IMR-90 (cell line): ENCODE measurements at regions not wholly inside any gene's neighbourhood (a gene's known extent, or its start where the extent isn't known, plus 50 kb on each side); places are given as distances from the start of the nearest gene placed in this dataset.

Experiments used
- ATAC-seq: fragments of 200-7000 bp; cut with Tn5 transposase; 2 replicates; pipeline ENCODE4 v1.9.1; 2020; ENCODE audit warnings: low read depth, mild to moderate bottlenecking, moderate library complexity
- BruUV-seq: library from RNA; stranded (reverse); fragments of 400-500 nt; replicated peaks from 2 replicates; lab custom pipeline; 2021; lab: Mats Ljungman, UMichigan
- CTCF ChIA-PET: fragments of 300-600 bp; formaldehyde crosslinking; extraction: SDS; loops from one replicate; lab custom pipeline; 2021; ENCODE audit warnings: antibody characterized with exemption; lab: Yijun Ruan, JAX
- POLR2A ChIA-PET: fragments of 300-600 bp; sonication (Branson Sonifier 250); formaldehyde crosslinking; loops from one replicate; lab custom pipeline; 2022; ENCODE audit warnings: antibody characterized with exemption; ENCODE audit not compliant: unreplicated experiment; lab: Charles Lee
- DNase-seq: peaks from one replicate; pipeline ENCODE4 v3.0.0; 2013
- H2AFZ ChIP-seq: replicated peaks from 2 replicates; pipeline ENCODE3; 2013; ENCODE audit warnings: low read length, mild to moderate bottlenecking; ENCODE audit not compliant: poor library complexity
- H2AK5ac ChIP-seq: 2 replicates; pipeline ENCODE4 v1.6.1; 2013; ENCODE audit warnings: low read depth, low read length, inconsistent platforms
- H2AK9ac ChIP-seq: replicated peaks from 2 replicates; pipeline ENCODE3; 2013; ENCODE audit warnings: mild to moderate bottlenecking, low read depth, low read length, moderate library complexity; ENCODE audit not compliant: poor library complexity
- H2BK120ac ChIP-seq: 2 replicates; pipeline ENCODE4 v1.6.1; 2013; ENCODE audit warnings: low read depth, low read length, inconsistent platforms
- H2BK15ac ChIP-seq: 3 replicates; pipeline ENCODE4 v1.6.1; 2013; ENCODE audit warnings: low read depth, low read length, inconsistent platforms
- H2BK20ac ChIP-seq: 2 replicates; pipeline ENCODE4 v1.6.1; 2013; ENCODE audit warnings: low read depth, mild to moderate bottlenecking, inconsistent platforms, low read length, moderate library complexity
- H2BK5ac ChIP-seq: 2 replicates; pipeline ENCODE4 v1.6.1; 2013; ENCODE audit warnings: mild to moderate bottlenecking, low read depth, low read length, inconsistent platforms; ENCODE audit not compliant: poor library complexity, severe bottlenecking
- H3K14ac ChIP-seq: replicated peaks from 2 replicates; pipeline ENCODE4 v1.6.1; 2013; ENCODE audit warnings: low read depth, low read length, inconsistent platforms
- H3K18ac ChIP-seq: 2 replicates; pipeline ENCODE4 v1.6.1; 2013; ENCODE audit warnings: low read depth, low read length, control low read depth
- H3K23ac ChIP-seq: 2 replicates; pipeline ENCODE4 v1.6.1; 2013; ENCODE audit warnings: low read depth, low read length, inconsistent platforms
- H3K27ac ChIP-seq: 2 replicates; pipeline ENCODE4 v1.5.1; 2013; ENCODE audit warnings: mild to moderate bottlenecking, control low read depth, low read length; ENCODE audit not compliant: insufficient read depth
- H3K27me3 ChIP-seq: 2 replicates; pipeline ENCODE4 v1.6.1; 2013; ENCODE audit warnings: low read length; ENCODE audit not compliant: control insufficient read depth, insufficient read depth
- H3K36me3 ChIP-seq: 2 replicates; pipeline ENCODE4 v1.6.1; 2013; ENCODE audit warnings: low read length, mixed read lengths; ENCODE audit not compliant: control insufficient read depth, insufficient read depth
- H3K4ac ChIP-seq: 2 replicates; pipeline ENCODE4 v1.6.1; 2013; ENCODE audit warnings: low read depth, low read length, inconsistent platforms
- H3K4me1 ChIP-seq: 2 replicates; pipeline ENCODE4 v1.6.1; 2013; ENCODE audit warnings: low read length, mixed read lengths; ENCODE audit not compliant: control insufficient read depth, insufficient read depth
- H3K4me2 ChIP-seq: 2 replicates; pipeline ENCODE4 v1.6.1; 2013; ENCODE audit warnings: low read depth, mild to moderate bottlenecking, control low read depth, low read length, moderate library complexity
- H3K4me3 ChIP-seq: 2 replicates; pipeline ENCODE4 v1.5.1; 2013; ENCODE audit warnings: low read depth, mild to moderate bottlenecking, control low read depth, low read length, moderate library complexity; ENCODE audit not compliant: insufficient read depth
- H3K56ac ChIP-seq: 2 replicates; pipeline ENCODE4 v1.6.1; 2013; ENCODE audit warnings: low read length, inconsistent platforms; ENCODE audit not compliant: insufficient read depth; ENCODE audit errors: extremely low read depth
- H3K79me1 ChIP-seq, 2 experiments: 2 replicates each; pipeline ENCODE4 v1.6.1; 2013; ENCODE audit warnings: low read length in 2 of 2, inconsistent platforms in 1 of 2, low read depth in 1 of 2
- H3K9ac ChIP-seq: 2 replicates; pipeline ENCODE4 v1.6.1; 2013; ENCODE audit warnings: low read depth, low read length, control low read depth
- H3K9me1 ChIP-seq: 2 replicates; pipeline ENCODE4 v1.6.1; 2013; ENCODE audit warnings: low read length, inconsistent platforms; ENCODE audit not compliant: insufficient read depth
- H3K9me3 ChIP-seq: 2 replicates; pipeline ENCODE4 v1.6.1; 2013; ENCODE audit warnings: low read length; ENCODE audit not compliant: control insufficient read depth, insufficient read depth
- H4K20me1 ChIP-seq: 2 replicates; pipeline ENCODE4 v1.6.1; 2013; ENCODE audit warnings: low read length, inconsistent platforms; ENCODE audit not compliant: insufficient read depth
- H4K5ac ChIP-seq: 2 replicates; pipeline ENCODE4 v1.6.1; 2013; ENCODE audit warnings: mild to moderate bottlenecking, low read depth, low read length, control low read depth
- H4K8ac ChIP-seq, 2 experiments: 2 replicates each; pipeline ENCODE4 v1.6.1; 2013; ENCODE audit warnings: low read depth in 2 of 2, low read length in 2 of 2, control low read depth in 1 of 2, inconsistent platforms in 1 of 2
- H4K91ac ChIP-seq: 2 replicates; pipeline ENCODE4 v1.6.1; 2013; ENCODE audit warnings: low read depth, low read length, inconsistent platforms; ENCODE audit not compliant: insufficient read depth
- BHLHE40 ChIP-seq: fragments of 150-350 bp; IDR thresholded peaks from 2 replicates; pipeline ENCODE4 v1.6.1; 2016; ENCODE audit warnings: mild to moderate bottlenecking, low read depth, low read length
- CEBPB ChIP-seq: IDR thresholded peaks from 2 replicates; pipeline ENCODE4 v1.6.1; 2012; ENCODE audit warnings: low read depth, low read length, improper control_type of control experiment
- CHD1 ChIP-seq: IDR thresholded peaks from 2 replicates; pipeline ENCODE4 v1.6.1; 2012; ENCODE audit warnings: low read depth, low read length, improper control_type of control experiment
- CTCF ChIP-seq: conservative IDR thresholded peaks from 2 replicates; pipeline ENCODE4 v1.5.1; 2012; ENCODE audit warnings: mild to moderate bottlenecking, low read depth, low read length, improper control_type of control experiment
- ELK1 ChIP-seq: fragments of 150-350 bp; IDR thresholded peaks from 2 replicates; pipeline ENCODE4 v1.6.1; 2016; ENCODE audit warnings: low read depth, mild to moderate bottlenecking, low read length, moderate library complexity, borderline replicate concordance
- FOS ChIP-seq: fragments of 150-350 bp; IDR thresholded peaks from 2 replicates; pipeline ENCODE4 v1.6.1; 2016; ENCODE audit warnings: low read depth, low read length
- MAFK ChIP-seq: IDR thresholded peaks from 2 replicates; pipeline ENCODE4 v1.6.1; 2012; ENCODE audit warnings: low read depth, low read length, improper control_type of control experiment
- MAZ ChIP-seq: IDR thresholded peaks from 2 replicates; pipeline ENCODE4 v1.6.1; 2012; ENCODE audit warnings: low read depth, mild to moderate bottlenecking, low read length, improper control_type of control experiment, moderate library complexity, borderline replicate concordance
- MXI1 ChIP-seq: IDR thresholded peaks from 2 replicates; pipeline ENCODE4 v1.6.1; 2012; ENCODE audit warnings: low read depth, mild to moderate bottlenecking, low read length, moderate library complexity, borderline replicate concordance
- NFE2L2 ChIP-seq: fragments of 150-350 bp; IDR thresholded peaks from 2 replicates; pipeline ENCODE4 v1.6.1; 2016; ENCODE audit warnings: low read depth, mild to moderate bottlenecking, low read length
- POLR2A ChIP-seq: IDR thresholded peaks from 2 replicates; pipeline ENCODE4 v1.6.1; 2012; ENCODE audit warnings: mild to moderate bottlenecking, low read depth, low read length
- RAD21 ChIP-seq: IDR thresholded peaks from 2 replicates; pipeline ENCODE4 v1.6.1; 2012; ENCODE audit warnings: low read length, improper control_type of control experiment
- RCOR1 ChIP-seq: IDR thresholded peaks from 2 replicates; pipeline ENCODE4 v1.6.1; 2012; ENCODE audit warnings: mild to moderate bottlenecking, low read length, improper control_type of control experiment; ENCODE audit not compliant: insufficient replicate concordance
- RFX5 ChIP-seq: IDR thresholded peaks from 2 replicates; pipeline ENCODE4 v1.8.0; 2012; ENCODE audit warnings: low read depth, mild to moderate bottlenecking, low read length, moderate library complexity
- SMC3 ChIP-seq: fragments of 150-350 bp; IDR thresholded peaks from 2 replicates; pipeline ENCODE4 v1.6.1; 2016; ENCODE audit warnings: low read depth, mild to moderate bottlenecking, antibody characterized with exemption, low read length, moderate library complexity
- USF2 ChIP-seq: fragments of 150-350 bp; IDR thresholded peaks from 2 replicates; pipeline ENCODE4 v1.6.1; 2017; ENCODE audit warnings: mild to moderate bottlenecking, antibody characterized with exemption, low read length, low read depth
- WGBS, 2 experiments: methylation state at CpG; one replicate each; pipeline versions ENCODE4 v1.1.5 to v1.1.7; 2013; ENCODE audit warnings: missing lambda C conversion rate in 2 of 2; ENCODE audit not compliant: insufficient read length in 1 of 2; ENCODE audit errors: extremely low coverage in 2 of 2; 5-methylcytosine and 5-hydroxymethylcytosine counted together
- dilution Hi-C: fragments of 300-500 bp; cut with HindIII; formaldehyde crosslinking; loops from one replicate; pipeline ENCODE4 v1.14.3; 2018; ENCODE audit warnings: low sequenced_read_pairs; ENCODE audit not compliant: unreplicated experiment
- in situ Hi-C: fragments of 300-500 bp; cut with MboI; formaldehyde crosslinking; loops from 3 replicates; pipeline ENCODE4 v1.14.3; 2019; ENCODE audit warnings: low sequenced_read_pairs, inconsistent platforms, mixed read lengths
- intact Hi-C: fragments of 100-400 bp; cut with micrococcal nuclease; formaldehyde crosslinking; loops from 2 replicates; pipeline ENCODE4 v1.10.0; 2022

GRCh38 chr4:55258152-55258865 is 87.7 kb upstream of the SRD5A3 start:
- Histone ChIP-seq H3K18ac (no peak overlapping the region), H2AK9ac (no peak overlapping the region), H3K9me3 (no peaks in the 10 kb centered on the region), H2BK5ac (no peak overlapping the region), H3K4me1 (0 out of 2 replicates have a peak, but pooled peaks cover 2% of the 10 kb centered on the region), H3K9me1 (no peaks in the 10 kb centered on the region), H2AK5ac (no peak overlapping the region), H2BK15ac (no peak overlapping the region), H2AFZ (no peak overlapping the region), H3K4me3 (no peak overlapping the region), H2BK120ac (no peak overlapping the region), H4K5ac (no peak overlapping the region), H3K9ac (no peak overlapping the region), H3K27ac (no peak overlapping the region), H3K27me3 (0 out of 2 replicates have a peak, but pooled peaks cover 2% of the 10 kb centered on the region), H3K23ac (no peak overlapping the region), H4K8ac (no peak overlapping the region), H4K20me1 (no peaks in the 10 kb centered on the region), H3K36me3 (no peaks in the 10 kb centered on the region), H2BK20ac (no peak overlapping the region), H3K4me2 (no peak overlapping the region), H3K14ac (no peak overlapping the region), H3K79me1 (no peaks in the 10 kb centered on the region), H3K4ac (no peak overlapping the region), H3K56ac (no peak overlapping the region), H4K91ac (no peak overlapping the region)
- in situ Hi-C loops (no loop called here), dilution Hi-C loops (no loop called here), intact Hi-C loops (no loop called here)
- no TSS peak for BruUV-seq
- POLR2A ChIA-PET, result no interaction called here
- TF ChIP-seq NFE2L2, result no peak
- TF ChIP-seq RCOR1, result no peak
- TF ChIP-seq POLR2A, result no peak
- TF ChIP-seq FOS, result no peak
- TF ChIP-seq BHLHE40, result no peak
- no peak for TF ChIP-seq RAD21
- TF ChIP-seq CHD1, result no peak
- no peak for TF ChIP-seq RFX5
- TF ChIP-seq CTCF, result no peak
- no peak for TF ChIP-seq SMC3
- no peak for TF ChIP-seq MAFK
- no peak for TF ChIP-seq MAZ
- TF ChIP-seq MXI1, result no peak
- TF ChIP-seq USF2, result no peak
- no peak for TF ChIP-seq CEBPB
- no peak for TF ChIP-seq ELK1
- ATAC-seq, result no peak
- WGBS, 2 experiments, result no CpG with 5 or more reads among the region's 5 CpGs
- DNase-seq, result no peak
- CTCF ChIA-PET, result no interaction called here
